K562 (cell line): ENCODE measurements at regions not wholly inside any gene's neighbourhood (a gene's known extent, or its start where the extent isn't known, plus 50 kb on each side); places are given as distances from the start of the nearest gene placed in this dataset.
A peak's percentile ranks its signal among the peaks of the same experiment; 100 is the strongest.

Experiments used
- ATF3 ChIP-seq, 2 experiments: fragments of 450-650 bp in 1 of 2; sonication (generic) in 1 of 2; formaldehyde crosslinking in 1 of 2; IDR thresholded peaks in 1 of 2; conservative IDR thresholded peaks in 1 of 2; 2 replicates each; pipeline versions ENCODE4 v1.6.1 to v1.8.1; 2016 to 2023; ENCODE audit warnings: mild to moderate bottlenecking in 2 of 2, moderate library complexity in 2 of 2, inconsistent platforms in 1 of 2, missing genetic modification reagents in 1 of 2
- BMI1 ChIP-seq: fragments of 150-350 bp; IDR thresholded peaks from 2 replicates; pipeline ENCODE4 v1.6.1; 2014; ENCODE audit warnings: low read length
- GATAD2B ChIP-seq: fragments of 450-650 bp; IDR thresholded peaks from 2 replicates; pipeline ENCODE4 v1.6.1; 2017; ENCODE audit warnings: mild to moderate bottlenecking, borderline replicate concordance
- HSF4 ChIP-seq: fragments of 250-450 bp; sonication (Bioruptor Pico); IDR thresholded peaks from 2 replicates; pipeline ENCODE4 v2.1.2; 2022; ENCODE audit warnings: mild to moderate bottlenecking, moderate library complexity, borderline replicate concordance
- L3MBTL2 ChIP-seq: fragments of 450-650 bp; IDR thresholded peaks from 2 replicates; pipeline ENCODE4 v1.6.1; 2016; ENCODE audit warnings: mild to moderate bottlenecking, moderate library complexity
- MECOM ChIP-seq: fragments of 250-450 bp; sonication (Bioruptor Pico); IDR thresholded peaks from 2 replicates; pipeline ENCODE4 v1.8.0; 2022; ENCODE audit warnings: inconsistent platforms
- MTA2 ChIP-seq: fragments of 450-650 bp; IDR thresholded peaks from 2 replicates; pipeline ENCODE4 v1.6.1; 2016; ENCODE audit warnings: low read depth
- NCOR1 ChIP-seq: fragments of 450-650 bp; IDR thresholded peaks from 2 replicates; pipeline ENCODE4 v1.6.1; 2016; ENCODE audit warnings: mild to moderate bottlenecking, moderate library complexity
- PHB ChIP-seq: fragments of 250-450 bp; sonication (Bioruptor Pico); IDR thresholded peaks from 2 replicates; pipeline ENCODE4 v1.5.0; 2021
- POLR2AphosphoS5 ChIP-seq: IDR thresholded peaks from 2 replicates; pipeline ENCODE4 v1.6.1; 2011; ENCODE audit warnings: mild to moderate bottlenecking, low read depth, low read length, moderate library complexity; ENCODE audit not compliant: control insufficient read depth, insufficient read depth
- POLR2H ChIP-seq: IDR thresholded peaks from 2 replicates; pipeline ENCODE4 v1.6.1; 2016; ENCODE audit warnings: missing genetic modification characterization, low read depth, mild to moderate bottlenecking, control low read depth, missing compliant biosample characterization, moderate library complexity
- PRDM10 ChIP-seq: fragments of 450-650 bp; IDR thresholded peaks from 2 replicates; pipeline ENCODE4 v1.6.1; 2018; ENCODE audit not compliant: partially characterized antibody
- PRPF4 ChIP-seq: fragments of 200-400 bp; formaldehyde crosslinking; IDR thresholded peaks from one replicate; pipeline ENCODE4 v1.6.1; 2017; ENCODE audit warnings: low read length, low read depth, mild to moderate bottlenecking; ENCODE audit not compliant: insufficient read depth, poor library complexity, severe bottlenecking
- RNF2 ChIP-seq: sonication (generic); IDR thresholded peaks from 2 replicates; pipeline ENCODE4 v1.6.1; 2016
- XRCC4 ChIP-seq: IDR thresholded peaks from one replicate; pipeline ENCODE4 v1.6.1; 2011; ENCODE audit not compliant: insufficient read depth, insufficient read length; ENCODE audit errors: extremely low read depth
- ZBTB5 ChIP-seq: fragments of 450-650 bp; IDR thresholded peaks from 2 replicates; pipeline ENCODE4 v1.6.1; 2017; ENCODE audit warnings: antibody characterized with exemption
- ZNF408 ChIP-seq: fragments of 250-450 bp; sonication (Bioruptor Pico); IDR thresholded peaks from 2 replicates; pipeline ENCODE4 v1.4.0; 2020; ENCODE audit warnings: low read depth, mild to moderate bottlenecking, moderate library complexity
- ZNF444 ChIP-seq: fragments of 250-450 bp; sonication (Bioruptor Pico); IDR thresholded peaks from 2 replicates; pipeline ENCODE4 v1.4.0; 2020; ENCODE audit warnings: mild to moderate bottlenecking, moderate library complexity
- ZNF445 ChIP-seq: fragments of 250-450 bp; sonication (Bioruptor Pico); IDR thresholded peaks from 2 replicates; pipeline ENCODE4 v1.4.0; 2020; ENCODE audit warnings: low read depth, mild to moderate bottlenecking, moderate library complexity
- ZNF449 ChIP-seq: fragments of 250-450 bp; sonication (Bioruptor Pico); IDR thresholded peaks from 2 replicates; pipeline ENCODE4 v1.8.0; 2022; ENCODE audit warnings: moderate library complexity, mild to moderate bottlenecking, inconsistent platforms

GRCh38 chr2:171244466-171244969 is 83.8 kb upstream of the TLK1 start (continued):
- no peak for TF ChIP-seq BMI1
- TF ChIP-seq HSF4 (CRISPR knock-in tag): no peak
- TF ChIP-seq L3MBTL2: peak; percentile 30; the same call in 1 of the 2 replicates
- no peak for TF ChIP-seq NCOR1
- no peak for TF ChIP-seq ZNF408
- TF ChIP-seq ATF3 (IDR thresholded peaks at IDR 0.05): peak; percentile 92
- no peak for TF ChIP-seq ATF3 (CRISPR knock-in tag; conservative IDR thresholded peaks at IDR 0.05)
- TF ChIP-seq ZBTB5: no peak
- TF ChIP-seq PRDM10: peak; percentile 32
- no peak for TF ChIP-seq XRCC4
- TF ChIP-seq PHB (CRISPR knock-in tag): no peak
- TF ChIP-seq POLR2H (tag): no peak
- 0 out of 2 replicates have a peak, but pooled peaks have one; percentile 32 for TF ChIP-seq MECOM
- no peak for TF ChIP-seq PRPF4
- no peak for TF ChIP-seq POLR2AphosphoS5
- TF ChIP-seq ZNF444 (CRISPR knock-in tag): no peak
- no peak for TF ChIP-seq RNF2
- TF ChIP-seq MTA2: no peak
- no peak for TF ChIP-seq ZNF449 (CRISPR knock-in tag)
- no peak for TF ChIP-seq ZNF445 (CRISPR knock-in tag)
- TF ChIP-seq GATAD2B: no peak
